Stimulated activated CD4-positive, alpha-beta T cell treated with anti-CD3 and anti-CD28 coated beads, Interleukin-12 subunit alpha, Interleukin-12 subunit beta, amount 100 ng/mL, for 48 hours (primary cell): ENCODE measurements at regions not wholly inside any gene's neighbourhood (a gene's known extent, or its start where the extent isn't known, plus 50 kb on each side); places are given as distances from the start of the nearest gene placed in this dataset.
"Not testable (repeated sequence)": the region's sequence is repeated elsewhere in the genome, so short reads cannot be mapped to it uniquely, and the experiment has no call there.

Experiments
- DNase-seq, 3 donors: peaks; one replicate each; pipeline ENCODE4 v3.0.0-alpha.2; 2020; ENCODE audit warnings: low read depth in 2 of 3, low spot score in 1 of 3

DNA sequence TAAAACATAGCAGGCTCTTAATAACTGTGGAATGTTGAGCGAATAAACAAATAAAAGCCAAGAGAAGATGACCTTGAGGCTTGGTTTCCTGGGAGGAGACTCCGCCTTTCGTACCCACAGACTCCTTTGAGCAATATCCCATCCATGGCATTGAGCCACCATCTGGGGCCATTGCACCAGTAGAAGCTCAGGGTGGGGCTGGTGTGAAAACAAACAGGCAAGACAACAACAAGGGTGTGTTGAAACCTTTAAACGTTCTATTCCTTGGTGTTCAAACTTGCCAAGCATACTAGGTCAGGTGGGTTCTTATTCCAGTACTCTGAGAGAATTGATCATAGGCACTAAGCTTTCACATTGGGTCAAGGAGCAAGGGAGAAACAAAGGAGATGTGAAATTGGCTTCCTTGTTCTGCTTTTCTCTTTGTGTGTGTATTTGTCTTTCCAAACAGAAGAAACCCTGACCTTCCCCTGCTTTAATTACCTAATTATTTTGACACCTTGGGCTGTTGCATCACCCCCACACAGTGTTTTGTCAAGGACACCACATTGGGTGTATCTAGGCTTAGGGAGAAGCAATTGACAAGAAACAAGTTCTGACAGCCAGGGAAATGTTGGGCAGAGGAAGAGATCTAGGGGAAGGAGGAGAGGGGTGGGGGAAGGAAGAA is 105.1 kb upstream of the BCL6 start:
- DNase-seq, result no peak

DNA sequence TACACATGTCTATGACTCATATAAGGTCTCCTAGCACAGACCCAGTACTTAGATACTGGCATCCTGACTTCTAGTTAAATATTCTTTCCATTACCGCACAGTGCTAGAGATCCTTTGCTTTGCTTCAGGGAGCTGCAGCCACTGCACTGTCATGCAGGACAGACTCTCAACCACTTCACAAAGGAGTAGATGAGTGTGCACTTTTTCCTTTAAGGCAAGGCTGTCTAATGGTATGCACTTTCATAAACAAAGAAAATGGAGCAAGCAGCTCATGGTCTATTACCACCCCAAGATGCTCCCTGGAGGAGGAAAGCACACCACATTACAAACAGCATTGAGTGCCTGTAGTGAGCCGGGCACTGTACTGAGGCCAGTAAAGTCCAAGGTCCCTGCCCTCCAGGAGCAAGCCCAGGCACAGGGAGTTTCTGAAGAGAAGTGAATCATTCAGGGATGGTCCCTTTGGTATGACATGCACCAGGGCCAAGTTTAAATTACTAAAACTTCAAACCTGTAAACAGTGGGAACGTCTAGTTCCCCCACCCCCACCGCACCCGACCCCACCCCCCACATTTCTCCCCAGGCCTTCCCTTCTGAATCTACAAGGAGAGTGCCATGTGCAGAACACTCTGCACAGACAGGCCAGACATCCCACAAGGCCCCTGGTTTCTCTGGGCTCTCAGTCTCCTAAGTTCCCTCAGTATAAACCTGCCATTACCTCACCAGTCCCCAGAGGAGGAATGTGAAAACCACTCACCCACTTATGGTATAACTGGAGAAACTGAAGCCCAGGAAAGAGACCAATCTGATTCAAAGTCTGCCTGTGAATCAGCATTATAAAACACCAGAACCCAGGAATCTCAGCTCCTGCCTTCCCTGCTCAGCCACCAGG is 107.8 kb upstream of the BCL6 start:
- no peak for DNase-seq

DNA sequence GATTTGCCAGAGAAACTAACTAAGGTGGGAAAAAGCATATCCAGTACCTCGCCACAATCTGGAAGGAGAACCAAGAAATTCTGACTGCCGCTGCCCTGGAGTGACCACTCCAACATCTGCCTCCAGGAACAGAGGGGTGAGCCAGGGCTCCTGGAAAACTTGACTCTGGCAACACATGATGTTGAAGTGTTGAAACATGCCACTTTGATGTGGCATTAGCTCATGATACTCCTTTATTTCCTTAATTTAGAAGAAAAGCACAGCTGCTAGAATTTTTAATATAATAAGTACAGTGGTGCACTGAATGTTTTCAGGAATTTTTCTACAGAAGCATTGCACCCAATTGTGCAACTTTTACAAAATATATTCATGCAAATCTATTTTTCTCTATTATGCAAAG is 109.9 kb upstream of the BCL6 start:
- DNase-seq, result no peak

DNA sequence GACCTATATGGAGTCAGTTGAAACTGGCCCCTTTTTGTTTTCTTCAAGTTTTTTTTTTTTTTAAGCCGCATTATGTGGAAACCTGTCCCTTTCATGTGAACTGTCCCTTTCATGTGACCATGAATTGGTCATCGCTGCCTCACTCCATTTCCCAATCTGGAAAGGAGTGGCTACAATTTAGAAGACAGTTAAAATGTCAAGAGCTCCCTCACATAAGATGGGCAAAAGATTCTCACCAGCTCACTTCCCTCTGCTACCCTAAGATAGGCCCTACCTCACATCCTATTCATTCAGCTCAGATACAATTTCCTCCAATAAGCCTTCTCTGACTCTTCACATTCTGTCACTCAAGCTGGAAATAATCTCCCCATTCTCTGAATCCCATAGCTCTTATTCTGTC is 111.3 kb upstream of the BCL6 start:
- DNase-seq, result no peak

DNA sequence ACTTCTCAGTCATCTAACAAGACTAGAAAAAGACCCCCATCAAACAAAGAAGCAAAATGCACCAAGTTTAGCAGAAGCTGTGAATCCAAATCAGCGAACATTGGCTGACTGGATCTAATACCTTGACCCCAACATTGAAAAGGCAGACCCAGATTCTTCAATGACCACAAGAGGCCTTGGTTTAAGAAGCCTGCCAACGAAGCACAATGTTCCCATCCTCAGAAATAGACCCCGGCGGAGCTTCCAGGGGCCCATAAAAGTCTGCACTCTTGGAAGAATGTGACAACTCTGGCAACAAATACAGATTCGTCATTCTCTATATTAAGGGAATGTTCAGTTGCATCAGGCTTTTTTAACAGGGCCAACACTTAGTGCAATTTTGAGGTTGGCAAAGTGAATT is 112.8 kb upstream of the BCL6 start:
- no peak for DNase-seq

DNA sequence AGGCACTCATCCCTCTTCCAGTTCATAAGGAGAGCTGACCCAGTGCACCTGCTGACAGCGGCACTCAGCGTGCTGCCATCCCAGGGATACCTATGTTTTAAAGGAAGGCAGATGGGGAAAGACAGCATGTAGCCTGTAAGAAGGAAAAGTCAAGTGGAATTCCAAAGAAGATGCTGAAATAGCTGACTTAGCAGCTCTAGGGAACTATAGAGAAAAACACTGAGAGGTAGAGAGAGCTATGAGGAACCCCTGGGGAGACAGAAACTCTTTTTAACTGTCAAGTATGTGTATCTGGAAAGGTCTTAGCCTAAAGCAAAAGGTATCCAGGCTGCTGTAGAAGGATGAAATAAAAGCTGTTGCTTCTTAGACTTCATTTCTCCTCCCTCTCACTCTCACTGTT is 113.4 kb upstream of the BCL6 start:
- DNase-seq, result no peak

DNA sequence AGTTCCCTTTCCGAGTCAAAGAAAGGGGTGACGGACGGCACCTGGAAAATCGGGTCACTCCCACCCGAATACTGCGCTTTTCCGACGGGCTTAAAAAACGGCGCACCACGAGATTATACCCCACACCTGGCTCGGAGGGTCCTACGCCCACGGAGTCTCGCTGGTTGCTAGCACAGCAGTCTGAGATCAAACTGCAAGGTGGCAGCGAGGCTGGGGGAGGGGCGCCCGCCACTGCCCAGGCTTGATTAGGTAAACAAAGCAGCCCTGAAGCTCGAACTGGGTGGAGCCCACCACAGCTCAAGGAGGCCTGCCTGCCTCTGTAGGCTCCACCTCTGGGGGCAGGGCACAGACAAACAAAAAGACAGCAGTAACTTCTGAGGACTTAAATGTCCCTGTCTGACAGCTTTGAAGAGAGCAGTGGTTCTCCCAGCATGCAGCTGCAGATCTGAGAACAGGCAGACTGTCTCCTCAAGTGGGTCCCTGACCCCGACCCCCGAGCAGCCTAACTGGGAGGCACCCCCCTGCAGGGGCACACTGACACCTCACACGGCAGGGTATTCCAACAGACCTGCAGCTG is 117.5 kb upstream of the BCL6 start:
- DNase-seq, result not testable (repeated sequence)

DNA sequence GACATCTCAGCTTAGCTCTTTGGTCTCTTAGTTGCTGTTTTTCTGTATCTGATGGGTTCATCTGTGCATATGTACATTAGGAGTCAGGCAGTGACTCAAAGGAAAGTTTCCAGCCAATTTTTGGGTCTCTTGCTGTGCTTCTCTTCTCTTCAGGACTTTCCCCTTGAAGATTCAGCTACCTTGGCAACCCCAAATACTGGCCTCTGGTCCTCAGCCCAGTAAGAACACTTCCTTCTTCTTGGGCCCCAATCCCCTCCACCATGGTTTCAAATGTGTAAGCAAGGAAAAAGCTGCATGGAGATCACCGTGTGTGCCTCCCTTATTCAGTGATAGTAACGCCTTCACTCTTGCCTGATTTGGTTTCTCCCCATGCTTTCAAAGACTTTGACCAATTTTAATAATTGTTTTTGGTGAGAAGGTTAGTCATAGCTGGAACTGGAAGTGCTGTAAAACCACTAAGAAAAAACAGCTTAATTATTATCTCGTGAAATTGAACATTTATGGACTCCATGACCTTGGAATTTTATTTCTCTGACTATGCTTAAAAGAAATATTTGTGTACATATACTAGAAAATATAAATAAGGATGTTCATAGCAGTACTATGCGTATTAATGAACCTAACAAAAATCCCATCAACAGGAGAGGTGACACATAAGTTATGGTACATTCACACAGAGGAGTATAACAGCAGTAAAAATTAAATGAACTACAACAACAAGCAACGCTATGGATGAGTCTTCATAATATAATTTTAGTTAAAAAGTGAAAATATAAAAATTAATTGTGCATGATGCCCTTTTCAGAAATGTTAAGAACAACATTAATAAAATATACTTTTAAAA is 125.3 kb upstream of the BCL6 start:
- DNase-seq, result peak; percentile 16 to 30 (median 21)

DNA sequence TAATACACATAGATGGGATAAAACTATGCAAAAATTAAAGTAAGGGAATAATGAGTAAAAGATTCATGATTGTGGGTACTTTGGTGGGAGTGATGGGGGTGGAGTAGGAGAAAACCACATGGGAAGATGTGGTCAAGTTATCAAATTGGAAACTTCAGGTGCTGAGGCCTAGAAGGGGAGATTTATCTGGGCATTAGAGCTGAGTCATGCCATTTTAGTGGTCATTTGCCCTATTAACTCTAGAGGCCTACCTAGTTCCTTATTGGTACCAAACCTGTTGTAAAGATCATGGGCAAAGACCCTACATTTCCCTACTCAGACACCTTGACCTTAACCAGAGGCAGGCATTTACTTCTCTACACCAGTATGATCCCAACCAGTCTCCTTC is 125.9 kb upstream of the BCL6 start:
- no peak for DNase-seq

DNA sequence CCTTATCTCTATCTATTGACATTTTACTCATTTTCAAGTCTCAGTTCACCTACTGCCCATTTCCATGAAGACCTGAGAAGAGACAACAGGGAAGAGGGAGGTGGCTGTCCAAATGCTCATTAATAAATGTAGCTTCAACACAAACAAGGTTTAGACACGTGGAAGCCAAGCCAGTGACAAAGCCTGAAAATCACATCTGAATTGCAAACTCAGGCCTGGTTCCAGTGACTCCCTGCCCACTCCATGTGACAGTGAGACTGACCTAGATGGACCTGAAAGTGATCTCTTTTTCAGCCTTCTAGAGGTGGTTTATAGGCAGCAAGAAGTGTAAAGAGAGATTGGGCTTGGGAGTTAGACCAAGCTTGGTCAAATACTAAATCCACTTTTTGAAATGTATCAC is 126.6 kb upstream of the BCL6 start:
- DNase-seq, result no peak

DNA sequence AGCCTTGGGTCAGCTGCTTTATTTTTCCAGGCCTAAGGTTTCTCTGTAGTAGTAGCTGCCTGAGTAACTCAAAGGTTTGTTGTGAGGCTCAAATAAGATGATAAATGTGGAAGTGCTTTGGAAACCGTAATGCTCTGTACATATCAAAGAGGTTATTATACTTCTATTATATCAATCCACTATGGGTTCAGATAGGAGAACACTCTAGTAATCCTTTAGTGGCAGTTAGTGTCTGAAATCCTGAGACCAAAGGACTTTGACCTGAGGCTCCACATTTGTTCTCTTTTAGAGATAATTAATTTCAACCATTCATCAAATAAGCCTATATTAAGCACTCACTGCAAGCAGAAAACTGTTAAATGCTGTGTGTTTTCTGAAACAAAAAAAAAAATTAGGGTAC is 128.6 kb upstream of the BCL6 start:
- DNase-seq, result no peak

DNA sequence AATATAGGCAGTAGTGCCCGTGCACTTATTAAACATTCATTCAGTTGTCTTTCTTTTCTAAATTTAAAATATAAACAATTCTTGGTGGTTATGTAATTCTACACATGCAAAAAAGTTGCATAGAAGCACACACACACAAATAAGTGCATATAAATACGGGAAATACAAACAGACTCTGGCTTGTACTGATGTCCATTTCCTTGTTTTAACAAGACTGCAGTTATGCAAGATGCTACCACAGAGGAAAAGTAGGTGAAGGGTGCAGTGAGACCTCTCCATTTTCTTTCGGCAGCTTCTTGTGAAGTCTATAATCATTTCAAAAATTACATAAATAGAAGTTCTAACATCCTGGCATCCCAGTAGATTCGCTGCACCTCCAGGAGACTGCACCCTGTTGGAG is 130.6 kb upstream of the BCL6 start:
- no peak for DNase-seq

DNA sequence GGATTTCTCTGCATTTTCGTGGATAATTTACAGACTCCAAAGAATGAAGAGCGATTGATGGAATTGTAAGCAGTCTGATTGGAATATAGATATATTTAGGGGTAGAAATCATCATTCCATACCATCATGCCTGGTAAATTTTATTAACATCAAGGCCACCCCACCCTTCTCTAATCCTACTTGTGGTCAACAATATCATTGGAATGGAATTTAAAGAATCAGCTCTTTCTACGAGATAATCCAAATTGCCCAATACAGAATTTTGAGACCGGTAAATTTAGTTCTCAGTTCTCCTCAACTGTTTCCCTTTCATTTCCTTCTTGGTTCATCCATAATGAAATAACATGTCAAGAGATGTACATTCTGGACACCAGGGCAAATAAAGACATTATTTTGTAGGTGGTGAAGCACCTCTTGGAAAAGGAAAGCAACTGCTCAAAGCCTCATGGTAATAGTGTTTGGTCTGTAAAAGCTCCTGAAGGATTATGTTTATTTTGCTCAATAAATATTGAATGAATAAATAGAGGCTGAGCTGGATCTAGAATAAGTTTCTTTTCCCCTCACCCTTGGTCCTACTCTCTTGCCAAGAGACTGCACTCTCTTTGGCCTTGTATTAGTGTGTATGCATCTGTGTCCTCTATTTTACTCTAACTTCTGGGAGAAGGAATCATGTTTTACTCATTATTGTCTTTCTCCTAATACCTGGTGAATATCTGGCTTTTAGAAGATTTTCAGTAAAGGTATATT is 133.7 kb upstream of the BCL6 start:
- DNase-seq, result no peak

DNA sequence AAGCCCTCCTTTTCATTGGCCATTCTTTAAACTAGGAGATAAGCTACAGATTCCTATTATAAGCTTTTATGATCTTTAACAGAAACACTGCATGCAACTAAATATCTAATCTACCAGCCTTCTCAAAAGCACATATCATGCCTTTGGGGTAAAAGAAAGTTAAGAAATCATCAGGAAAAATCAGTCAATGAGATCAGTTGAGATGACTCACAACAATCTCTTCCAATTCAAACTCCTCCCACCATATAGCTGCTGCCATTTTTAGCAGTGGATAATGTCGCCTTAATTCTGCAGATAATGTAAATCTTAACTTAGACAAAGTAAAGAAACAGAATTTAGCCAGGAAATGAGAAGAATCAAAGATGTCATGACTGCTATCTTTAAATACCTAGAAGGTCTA is 135.2 kb upstream of the BCL6 start:
- no peak for DNase-seq

DNA sequence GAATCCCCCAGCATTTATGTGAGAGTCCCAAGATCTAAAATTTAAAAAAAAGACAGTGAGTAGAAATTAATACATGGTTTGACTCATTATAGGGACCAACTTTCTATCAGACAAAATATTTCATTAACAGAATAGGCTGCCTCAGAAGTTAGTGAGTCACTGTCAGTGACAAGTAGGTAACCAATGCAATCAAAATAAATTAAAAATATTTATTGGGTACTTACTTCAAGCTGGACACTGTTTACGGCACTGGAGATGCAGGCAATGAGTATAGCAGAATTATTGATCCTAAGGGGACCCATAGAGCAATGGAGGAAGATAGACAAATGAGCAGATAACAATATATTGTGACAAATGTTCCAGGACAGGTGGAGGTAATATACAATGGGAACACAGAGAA is 135.6 kb upstream of the BCL6 start:
- DNase-seq, result no peak

DNA sequence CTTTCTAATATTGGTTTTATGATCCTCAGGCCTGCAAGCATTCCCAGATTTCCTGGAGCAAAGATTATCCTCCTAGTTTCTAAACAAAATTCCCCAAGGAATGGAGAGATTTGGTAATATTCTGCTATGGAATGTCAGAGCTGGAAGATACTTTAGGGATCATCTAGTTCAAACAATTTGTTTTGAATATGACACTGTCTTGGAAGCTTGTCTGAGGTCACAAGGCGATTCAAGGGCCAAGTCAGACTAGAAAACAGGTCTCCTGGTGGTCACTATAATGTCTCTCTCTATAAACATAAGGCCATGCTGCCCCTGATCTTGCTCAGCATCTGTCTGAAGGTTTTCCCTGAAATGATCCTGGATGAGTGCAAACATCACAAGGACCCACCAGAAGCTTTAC is 143.4 kb upstream of the BCL6 start:
- no peak for DNase-seq

DNA sequence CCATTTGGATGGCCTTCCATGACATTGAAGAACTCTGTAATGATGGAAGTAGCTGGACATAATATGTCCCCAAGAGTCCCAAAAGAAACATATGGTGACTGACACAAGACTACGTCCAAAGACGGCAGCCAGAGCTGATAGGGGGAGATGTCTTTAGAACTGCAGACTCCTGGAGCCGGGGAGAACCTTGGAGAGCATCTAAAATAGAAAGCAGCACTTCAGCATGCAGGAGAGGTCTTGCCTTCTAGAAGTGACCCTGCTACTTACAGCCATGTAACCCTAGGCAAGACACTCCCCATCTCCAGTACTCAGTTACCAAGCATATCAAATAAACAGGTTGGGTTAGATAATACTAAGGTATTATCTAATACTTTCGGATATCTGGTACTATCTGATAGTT is 143.8 kb upstream of the BCL6 start:
- DNase-seq, result no peak

DNA sequence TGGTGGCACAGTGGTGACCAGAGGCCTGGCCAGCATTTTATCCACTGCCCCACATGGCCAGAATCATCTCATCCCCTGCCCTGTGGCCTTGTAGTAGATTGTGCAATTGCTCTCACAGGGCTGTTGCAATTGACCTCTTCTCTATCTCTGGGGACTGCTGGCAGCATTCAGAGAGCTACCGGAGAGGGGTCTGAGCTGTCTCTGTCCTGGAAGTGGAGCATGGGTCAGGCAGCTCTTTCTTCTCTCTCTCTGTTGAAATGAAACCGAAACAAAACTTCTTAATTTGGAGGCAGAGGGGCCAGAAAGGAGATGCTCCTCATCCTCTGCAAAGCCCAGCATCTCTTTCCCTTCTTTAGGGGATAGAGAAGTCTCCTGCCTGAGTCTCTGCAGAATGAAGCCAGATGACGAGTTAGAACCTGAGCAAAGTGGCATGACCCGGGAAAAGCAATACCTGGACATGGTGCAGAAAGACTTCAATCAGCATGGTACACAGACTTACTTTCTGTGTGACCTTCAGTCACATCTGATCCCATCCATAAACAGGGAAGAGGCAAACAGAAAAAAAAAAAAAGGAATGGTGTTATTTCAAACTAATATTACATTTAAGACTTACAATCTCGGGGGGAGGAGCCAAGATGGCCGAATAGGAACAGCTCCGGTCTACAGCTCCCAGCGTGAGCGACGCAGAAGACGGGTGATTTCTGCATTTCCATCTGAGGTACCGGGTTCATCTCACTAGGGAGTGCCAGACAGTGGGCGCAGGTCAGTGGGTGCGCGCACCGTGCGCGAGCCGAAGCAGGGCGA is 144.5 kb upstream of the BCL6 start:
- no peak for DNase-seq

DNA sequence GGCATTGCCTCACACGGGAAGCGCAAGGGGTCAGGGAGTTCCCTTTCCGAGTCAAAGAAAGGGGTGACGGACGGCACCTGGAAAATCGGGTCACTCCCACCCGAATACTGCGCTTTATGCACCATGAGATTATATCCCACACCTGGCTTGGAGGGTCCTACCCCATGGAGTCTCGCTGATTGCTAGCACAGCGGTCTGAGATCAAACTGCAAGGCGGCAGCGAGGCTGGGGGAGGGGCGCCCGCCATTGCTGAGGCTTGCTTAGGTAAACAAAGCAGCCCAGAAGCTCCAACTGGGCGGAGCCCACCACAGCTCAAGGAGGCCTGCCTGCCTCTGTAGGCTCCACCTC is 145.1 kb upstream of the BCL6 start:
- DNase-seq, result not testable (repeated sequence)

DNA sequence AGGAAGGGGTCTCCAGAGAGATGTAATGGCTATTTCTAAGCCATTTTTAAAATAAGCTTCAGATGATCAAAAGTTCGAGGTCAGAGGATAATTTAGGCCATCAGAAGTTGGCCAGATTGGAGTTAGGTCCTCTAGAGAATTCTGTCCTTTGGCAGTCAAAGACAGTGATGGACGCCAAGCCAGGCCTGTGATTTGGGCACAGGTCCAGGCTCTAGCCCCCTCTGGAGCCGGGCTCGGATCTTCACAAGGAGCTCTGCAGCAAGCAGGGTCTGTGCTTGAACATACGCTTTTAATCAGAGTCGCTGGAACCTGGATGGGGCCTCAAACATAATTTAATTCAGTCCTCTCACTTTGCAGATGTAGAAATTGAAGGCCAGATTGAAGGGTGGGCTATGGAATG is 151.4 kb upstream of the BCL6 start:
- DNase-seq, result no peak
